ENCODE measurements at regions not wholly inside any gene's neighbourhood (a gene's known extent, or its start where the extent isn't known, plus 50 kb on each side); places are given as distances from the start of the nearest gene placed in this dataset.
A peak's percentile ranks its signal among the peaks of the same experiment; 100 is the strongest.
"Not testable (repeated sequence)": the region's sequence is repeated elsewhere in the genome, so short reads cannot be mapped to it uniquely, and the experiment has no call there.

- H3K9me3 ChIP-seq (ENCODE audit: control insufficient read depth, insufficient read depth, low read length) = peaks cover 5% of the 10 kb centered on the region
- H3K27ac ChIP-seq (ENCODE audit: low read depth, low read length) = no peak overlapping the region
- H3K36me3 ChIP-seq (ENCODE audit: control insufficient read depth, insufficient read depth, low read length) = no peaks in the 10 kb centered on the region
- no peaks in the 10 kb centered on the region for H3K4me1 ChIP-seq (ENCODE audit: control insufficient read depth, insufficient read depth, low read length)
- peak in 1 of 6 donors; percentile 3 for DNase-seq (ENCODE audit: low read depth in 4 of 6, low spot score in 6 of 6)
- H3K4me3 ChIP-seq (ENCODE audit: low read depth, low read length) = no peak overlapping the region
- WGBS (ENCODE audit: insufficient coverage) = 63% methylated on average over 1 of the region's 3 CpGs
- no peaks in the 10 kb centered on the region for H3K27me3 ChIP-seq (ENCODE audit: control insufficient read depth, insufficient read depth, low read length)
Observed at GRCh38 chr4:108426493-108426892, 193.9 kb upstream of the RPL34 start.

GRCh38 chr4:108425988-108426387 lies 194.4 kb upstream of the RPL34 start:
- Histone ChIP-seq H3K4me3 (ENCODE audit: low read depth, low read length) (no peak overlapping the region), H3K27me3 (ENCODE audit: control insufficient read depth, insufficient read depth, low read length) (no peaks in the 10 kb centered on the region), H3K36me3 (ENCODE audit: control insufficient read depth, insufficient read depth, low read length) (no peaks in the 10 kb centered on the region), H3K9me3 (ENCODE audit: control insufficient read depth, insufficient read depth, low read length) (peaks cover 5% of the 10 kb centered on the region), H3K27ac (ENCODE audit: low read depth, low read length) (no peak overlapping the region), H3K4me1 (ENCODE audit: control insufficient read depth, insufficient read depth, low read length) (no peaks in the 10 kb centered on the region)
- no peak for DNase-seq (ENCODE audit: low read depth in 4 of 6, low spot score in 6 of 6)
- 86% methylated on average over 2 of the region's 3 CpGs for whole genome bisulfite sequencing (ENCODE audit: insufficient coverage)

- peaks cover 5% of the 10 kb centered on the region for H3K9me3 ChIP-seq (ENCODE audit: control insufficient read depth, insufficient read depth, low read length)
- no peak overlapping the region for H3K27ac ChIP-seq (ENCODE audit: low read depth, low read length)
- WGBS (ENCODE audit: insufficient coverage) = 69% methylated on average over 1 of the region's 1 CpG
- H3K36me3 ChIP-seq (ENCODE audit: control insufficient read depth, insufficient read depth, low read length) = no peaks in the 10 kb centered on the region
- H3K27me3 ChIP-seq (ENCODE audit: control insufficient read depth, insufficient read depth, low read length) = no peaks in the 10 kb centered on the region
- H3K4me3 ChIP-seq (ENCODE audit: low read depth, low read length) = no peak overlapping the region
- no peak for DNase-seq (ENCODE audit: low read depth in 4 of 6, low spot score in 6 of 6)
- no peaks in the 10 kb centered on the region for H3K4me1 ChIP-seq (ENCODE audit: control insufficient read depth, insufficient read depth, low read length)
Observed at GRCh38 chr4:108417923-108418322, 202.5 kb upstream of the RPL34 start.

- H3K4me1 ChIP-seq (ENCODE audit: control insufficient read depth, insufficient read depth, low read length) = no peaks in the 10 kb centered on the region
- no peak for DNase-seq (ENCODE audit: low read depth in 4 of 6, low spot score in 6 of 6)
- no peaks in the 10 kb centered on the region for H3K36me3 ChIP-seq (ENCODE audit: control insufficient read depth, insufficient read depth, low read length)
- H3K27me3 ChIP-seq (ENCODE audit: control insufficient read depth, insufficient read depth, low read length) = no peaks in the 10 kb centered on the region
- H3K4me3 ChIP-seq (ENCODE audit: low read depth, low read length) = no peak overlapping the region
- no peaks in the 10 kb centered on the region for H3K9me3 ChIP-seq (ENCODE audit: control insufficient read depth, insufficient read depth, low read length)
- no peak overlapping the region for H3K27ac ChIP-seq (ENCODE audit: low read depth, low read length)
- 95% methylated on average over 1 of the region's 3 CpGs for WGBS (ENCODE audit: insufficient coverage)
Observed at GRCh38 chr4:108416831-108417230, 203.5 kb upstream of the RPL34 start.

GRCh38 chr4:108415389-108415788 lies 205.0 kb upstream of the RPL34 start:
- DNase-seq (ENCODE audit: low read depth in 4 of 6, low spot score in 6 of 6) = no peak
- no peak overlapping the region for H3K4me3 ChIP-seq (ENCODE audit: low read depth, low read length)
- H3K9me3 ChIP-seq (ENCODE audit: control insufficient read depth, insufficient read depth, low read length) = no peaks in the 10 kb centered on the region
- no peak overlapping the region for H3K27ac ChIP-seq (ENCODE audit: low read depth, low read length)
- H3K36me3 ChIP-seq (ENCODE audit: control insufficient read depth, insufficient read depth, low read length) = no peaks in the 10 kb centered on the region
- WGBS (ENCODE audit: insufficient coverage) = over 99% methylated on average over 7 of the region's 7 CpGs
- no peaks in the 10 kb centered on the region for H3K27me3 ChIP-seq (ENCODE audit: control insufficient read depth, insufficient read depth, low read length)
- H3K4me1 ChIP-seq (ENCODE audit: control insufficient read depth, insufficient read depth, low read length) = no peaks in the 10 kb centered on the region

- H3K9me3 ChIP-seq (ENCODE audit: control insufficient read depth, insufficient read depth, low read length) = no peaks in the 10 kb centered on the region
- no peak overlapping the region for H3K27ac ChIP-seq (ENCODE audit: low read depth, low read length)
- no peaks in the 10 kb centered on the region for H3K27me3 ChIP-seq (ENCODE audit: control insufficient read depth, insufficient read depth, low read length)
- H3K4me3 ChIP-seq (ENCODE audit: low read depth, low read length) = no peak overlapping the region
- 100% methylated on average over 1 of the region's 2 CpGs for WGBS (ENCODE audit: insufficient coverage)
- no peaks in the 10 kb centered on the region for H3K4me1 ChIP-seq (ENCODE audit: control insufficient read depth, insufficient read depth, low read length)
- DNase-seq (ENCODE audit: low read depth in 4 of 6, low spot score in 6 of 6) = no peak
- no peaks in the 10 kb centered on the region for H3K36me3 ChIP-seq (ENCODE audit: control insufficient read depth, insufficient read depth, low read length)
Observed at GRCh38 chr4:108411836-108412235, 208.5 kb upstream of the RPL34 start.

GRCh38 chr4:108409691-108410090 lies 210.7 kb upstream of the RPL34 start:
- H3K4me1 ChIP-seq (ENCODE audit: control insufficient read depth, insufficient read depth, low read length); H3K9me3 ChIP-seq (ENCODE audit: control insufficient read depth, insufficient read depth, low read length); H3K4me3 ChIP-seq (ENCODE audit: low read depth, low read length); DNase-seq (ENCODE audit: low read depth in 4 of 6, low spot score in 6 of 6); H3K36me3 ChIP-seq (ENCODE audit: control insufficient read depth, insufficient read depth, low read length); H3K27ac ChIP-seq (ENCODE audit: low read depth, low read length); H3K27me3 ChIP-seq (ENCODE audit: control insufficient read depth, insufficient read depth, low read length): not testable (repeated sequence)
- no CpG with 5 or more reads among the region's 36 CpGs for WGBS (ENCODE audit: insufficient coverage)

- H3K36me3 ChIP-seq (ENCODE audit: control insufficient read depth, insufficient read depth, low read length) = no peaks in the 10 kb centered on the region
- no CpG with 5 or more reads among the region's 2 CpGs for WGBS (ENCODE audit: insufficient coverage)
- peaks cover 2% of the 10 kb centered on the region for H3K9me3 ChIP-seq (ENCODE audit: control insufficient read depth, insufficient read depth, low read length)
- no peaks in the 10 kb centered on the region for H3K27me3 ChIP-seq (ENCODE audit: control insufficient read depth, insufficient read depth, low read length)
- no peak for DNase-seq (ENCODE audit: low read depth in 4 of 6, low spot score in 6 of 6)
- no peaks in the 10 kb centered on the region for H3K4me1 ChIP-seq (ENCODE audit: control insufficient read depth, insufficient read depth, low read length)
- H3K27ac ChIP-seq (ENCODE audit: low read depth, low read length) = no peak overlapping the region
- H3K4me3 ChIP-seq (ENCODE audit: low read depth, low read length) = no peak overlapping the region
Observed at GRCh38 chr4:108405586-108405985, 214.8 kb upstream of the RPL34 start.

- H3K9me3 ChIP-seq (ENCODE audit: control insufficient read depth, insufficient read depth, low read length) = no peaks in the 10 kb centered on the region
- DNase-seq (ENCODE audit: low read depth in 4 of 6, low spot score in 6 of 6) = no peak
- H3K4me1 ChIP-seq (ENCODE audit: control insufficient read depth, insufficient read depth, low read length) = peaks cover 14% of the 10 kb centered on the region
- no peaks in the 10 kb centered on the region for H3K36me3 ChIP-seq (ENCODE audit: control insufficient read depth, insufficient read depth, low read length)
- no peaks in the 10 kb centered on the region for H3K27me3 ChIP-seq (ENCODE audit: control insufficient read depth, insufficient read depth, low read length)
- H3K4me3 ChIP-seq (ENCODE audit: low read depth, low read length) = no peak overlapping the region
- 89% methylated on average over 5 of the region's 6 CpGs for WGBS (ENCODE audit: insufficient coverage)
- H3K27ac ChIP-seq (ENCODE audit: low read depth, low read length) = no peak overlapping the region
Observed at GRCh38 chr4:108400309-108400708, 220.1 kb upstream of the RPL34 start.

GRCh38 chr4:108399610-108400265 lies 220.6 kb upstream of the RPL34 start:
- WGBS (ENCODE audit: insufficient coverage) = 89% methylated on average over 12 of the region's 12 CpGs
- Histone ChIP-seq H3K9me3 (ENCODE audit: control insufficient read depth, insufficient read depth, low read length) (no peaks in the 10 kb centered on the region), H3K27ac (ENCODE audit: low read depth, low read length) (peak overlapping the region; percentile 11), H3K4me1 (ENCODE audit: control insufficient read depth, insufficient read depth, low read length) (peaks cover 14% of the 10 kb centered on the region), H3K27me3 (ENCODE audit: control insufficient read depth, insufficient read depth, low read length) (no peaks in the 10 kb centered on the region), H3K36me3 (ENCODE audit: control insufficient read depth, insufficient read depth, low read length) (no peaks in the 10 kb centered on the region), H3K4me3 (ENCODE audit: low read depth, low read length) (no peak overlapping the region)
- DNase-seq (ENCODE audit: low read depth in 4 of 6, low spot score in 6 of 6) = peak in 1 of 6 donors; percentile 12
